A673 (cell line): ENCODE measurements at regions not wholly inside any gene's neighbourhood (a gene's known extent, or its start where the extent isn't known, plus 50 kb on each side); places are given as distances from the start of the nearest gene placed in this dataset.

Experiments used
- BruUV-seq: library from RNA; stranded (reverse); fragments of 400-500 nt; replicated peaks from 2 replicates; lab custom pipeline; 2021; lab: Mats Ljungman, UMichigan
- CTCF ChIA-PET: fragments of 300-600 bp; sonication (Branson Sonifier 250); formaldehyde crosslinking; loops from one replicate; lab custom pipeline; 2022; ENCODE audit warnings: antibody characterized with exemption; lab: Charles Lee
- POLR2A ChIA-PET: fragments of 300-600 bp; sonication (Branson Sonifier 250); formaldehyde crosslinking; loops from one replicate; lab custom pipeline; 2022; ENCODE audit warnings: antibody characterized with exemption; ENCODE audit not compliant: low non-redundant PET; lab: Charles Lee
- DNase-seq: peaks from one replicate; pipeline ENCODE4 v3.0.0-alpha.2; 2015; ENCODE audit warnings: low spot score
- H3K27ac ChIP-seq: fragments of 200-600 bp; sonication (generic); 2 replicates; pipeline ENCODE4 v1.5.1; 2016; ENCODE audit warnings: mixed run types, low read depth, mild to moderate bottlenecking, mixed read lengths, antibody characterized with exemption, low read length; ENCODE audit not compliant: poor library complexity, severe bottlenecking
- H3K27me3 ChIP-seq: fragments of 200-600 bp; sonication (generic); replicated peaks from 2 replicates; pipeline ENCODE4 v1.6.1; 2017; ENCODE audit warnings: mixed run types, low read depth, mild to moderate bottlenecking, mixed read lengths, antibody characterized with exemption, low read length; ENCODE audit not compliant: insufficient read depth, poor library complexity
- H3K36me3 ChIP-seq: fragments of 200-600 bp; sonication (generic); 2 replicates; pipeline ENCODE4 v1.6.1; 2016; ENCODE audit warnings: mixed run types, mild to moderate bottlenecking, mixed read lengths, antibody characterized with exemption, low read length; ENCODE audit not compliant: insufficient read depth, poor library complexity, severe bottlenecking
- H3K4me1 ChIP-seq: fragments of 200-600 bp; sonication (generic); 2 replicates; pipeline ENCODE4 v1.6.1; 2017; ENCODE audit warnings: mixed run types, mild to moderate bottlenecking, mixed read lengths, antibody characterized with exemption, low read length; ENCODE audit not compliant: insufficient read depth, poor library complexity, severe bottlenecking
- H3K4me3 ChIP-seq: fragments of 200-600 bp; sonication (generic); 2 replicates; pipeline ENCODE4 v1.5.1; 2016; ENCODE audit warnings: low read depth, mixed run types, mild to moderate bottlenecking, mixed read lengths, low read length; ENCODE audit not compliant: poor library complexity, severe bottlenecking
- H3K9me3 ChIP-seq: fragments of 200-600 bp; sonication (generic); 2 replicates; pipeline ENCODE4 v1.6.1; 2016; ENCODE audit warnings: mixed run types, low read depth, mild to moderate bottlenecking, mixed read lengths, antibody characterized with exemption, low read length; ENCODE audit not compliant: poor library complexity, severe bottlenecking
- CTCF ChIP-seq: fragments of 300-800, 200-600 bp; sonication (generic); conservative IDR thresholded peaks from 2 replicates; pipeline ENCODE4 v1.5.1; 2017; ENCODE audit warnings: low read depth, mild to moderate bottlenecking, antibody characterized with exemption, low read length, moderate library complexity, mixed read lengths
- EZH2 ChIP-seq: fragments of 200-600 bp; sonication (generic); IDR thresholded peaks from 2 replicates; pipeline ENCODE4 v1.6.1; 2017; ENCODE audit warnings: borderline replicate concordance, low read depth, mild to moderate bottlenecking, mixed read lengths, antibody characterized with exemption, low read length; ENCODE audit not compliant: poor library complexity, severe bottlenecking
- intact Hi-C: fragments of 100-400 bp; cut with micrococcal nuclease; formaldehyde crosslinking; loops from one replicate; pipeline ENCODE4 v1.10.0; 2022; ENCODE audit not compliant: unreplicated experiment

DNA sequence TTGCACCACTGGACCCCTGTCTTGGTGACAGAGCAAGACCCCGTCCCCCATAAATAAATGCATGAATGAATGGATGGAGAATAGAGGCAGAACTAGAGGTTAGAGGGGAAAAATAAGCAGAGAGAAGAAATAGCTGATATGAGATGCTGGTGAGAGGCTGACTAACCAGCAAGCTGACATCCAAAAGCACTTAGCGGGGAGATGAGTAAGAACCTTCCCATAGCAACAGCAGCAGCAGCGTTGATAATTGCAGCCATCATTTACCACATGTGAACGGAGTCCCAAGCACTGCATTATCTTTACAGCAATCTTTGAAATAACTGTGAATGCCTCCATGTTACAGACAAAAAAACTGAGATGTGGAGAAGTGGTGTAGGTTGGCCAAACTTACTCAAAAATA, 777.3 kb upstream of the EEF2KMT start:
- intact Hi-C loops = no loop called here
- Histone ChIP-seq H3K27ac (no peak overlapping the region), H3K27me3 (no peaks in the 10 kb centered on the region), H3K9me3 (no peaks in the 10 kb centered on the region), H3K4me1 (no peaks in the 10 kb centered on the region), H3K4me3 (no peak overlapping the region), H3K36me3 (no peaks in the 10 kb centered on the region)
- CTCF ChIA-PET = no interaction called here
- no peak for TF ChIP-seq CTCF
- TF ChIP-seq EZH2 = no peak
- BruUV-seq = no TSS peak
- POLR2A ChIA-PET = interaction anchor here (0.7 kb wide), 1 partner anchor 27 kb away, joined by 5 read pairs; no protein-coding TSS in a partner anchor
- peak; percentile 36 for DNase-seq

GRCh38 chr16:5873221-5873620, 775.6 kb upstream of the EEF2KMT start:
- no peak overlapping the region for H3K4me3 ChIP-seq
- H3K27me3 ChIP-seq = no peaks in the 10 kb centered on the region
- no peaks in the 10 kb centered on the region for H3K36me3 ChIP-seq
- TF ChIP-seq CTCF (no peak), EZH2 (no peak)
- intact Hi-C loops = no loop called here
- no peak overlapping the region for H3K27ac ChIP-seq
- BruUV-seq = no TSS peak
- ChIA-PET POLR2A (no interaction called here), CTCF (no interaction called here)
- no peak for DNase-seq
- H3K9me3 ChIP-seq = no peaks in the 10 kb centered on the region
- H3K4me1 ChIP-seq = no peaks in the 10 kb centered on the region

GRCh38 chr16:5870886-5871691, 773.5 kb upstream of the EEF2KMT start:
- Histone ChIP-seq H3K36me3 (no peaks in the 10 kb centered on the region), H3K27me3 (no peaks in the 10 kb centered on the region), H3K9me3 (no peaks in the 10 kb centered on the region), H3K4me3 (no peak overlapping the region), H3K27ac (no peak overlapping the region), H3K4me1 (no peaks in the 10 kb centered on the region)
- CTCF ChIA-PET = no interaction called here
- no TSS peak for BruUV-seq
- POLR2A ChIA-PET = no interaction called here
- intact Hi-C loops = no loop called here
- TF ChIP-seq EZH2 (no peak), CTCF (no peak)
- no peak for DNase-seq
